Spleen (tissue), 11 donors: ENCODE measurements at regions not wholly inside any gene's neighbourhood (a gene's known extent, or its start where the extent isn't known, plus 50 kb on each side); places are given as distances from the start of the nearest gene placed in this dataset.
"Not testable (repeated sequence)": the region's sequence is repeated elsewhere in the genome, so short reads cannot be mapped to it uniquely, and the experiment has no call there.

Experiments
- DNase-seq: peaks from one replicate; pipeline ENCODE4 v3.0.0-alpha.2; 2020
- H3K27ac ChIP-seq, 8 donors: fragments of 200-600 bp; sonication (generic) in 7 of 8; 1 replicate in 4 of 8; 2 replicates in 4 of 8; pipeline versions ENCODE4 v1.5.0 to v1.8.0; 2016 to 2021; ENCODE audit warnings: inconsistent platforms in 4 of 8, mild to moderate bottlenecking in 4 of 8, moderate library complexity in 1 of 8
- H3K27me3 ChIP-seq, 7 donors: fragments of 200-600 bp; sonication (generic) in 6 of 7; replicated peaks in 1 of 7; 1 replicate in 4 of 7; 2 replicates in 3 of 7; pipeline versions ENCODE4 v1.5.0 to v1.8.0; 2016 to 2021; ENCODE audit warnings: inconsistent platforms in 3 of 7, mild to moderate bottlenecking in 1 of 7
- H3K36me3 ChIP-seq, 6 donors: fragments of 200-600 bp; sonication (generic) in 5 of 6; 1 replicate in 4 of 6; 2 replicates in 2 of 6; pipeline versions ENCODE4 v1.5.0 to v1.8.0; 2016 to 2021; ENCODE audit warnings: inconsistent platforms in 2 of 6
- H3K4me1 ChIP-seq, 6 donors: fragments of 200-600 bp; sonication (generic) in 5 of 6; 1 replicate in 3 of 6; 2 replicates in 3 of 6; pipeline versions ENCODE4 v1.5.0 to v1.8.0; 2016 to 2021; ENCODE audit warnings: inconsistent platforms in 3 of 6
- H3K4me3 ChIP-seq, 8 donors: fragments of 200-600 bp; sonication (generic) in 7 of 8; 1 replicate in 4 of 8; 2 replicates in 4 of 8; pipeline versions ENCODE4 v1.5.0 to v1.8.0; 2016 to 2021; ENCODE audit warnings: inconsistent platforms in 4 of 8, mild to moderate bottlenecking in 4 of 8, moderate library complexity in 2 of 8
- H3K9me3 ChIP-seq, 8 donors: fragments of 200-600 bp; sonication (generic) in 7 of 8; 1 replicate in 4 of 8; 2 replicates in 4 of 8; pipeline versions ENCODE4 v1.5.0 to v1.8.0; 2016 to 2021; ENCODE audit warnings: inconsistent platforms in 4 of 8
- CTCF ChIP-seq, 11 experiments: fragments of 200-600 bp in 7 of 11; fragments of 450-650 bp in 4 of 11; sonication (generic) in 4 of 11; IDR thresholded peaks in 8 of 11; conservative IDR thresholded peaks in 3 of 11; 1 replicate in 7 of 11; 2 replicates in 4 of 11; pipeline versions ENCODE4 v1.4.0 to v1.8.0; 2016 to 2021; ENCODE audit warnings: antibody characterized with exemption in 11 of 11, inconsistent platforms in 4 of 11, mild to moderate bottlenecking in 1 of 11
- POLR2A ChIP-seq, 3 donors: fragments of 450-650 bp; IDR thresholded peaks; one replicate each; pipeline ENCODE4 v1.5.1; 2017; ENCODE audit warnings: antibody characterized with exemption in 3 of 3, mild to moderate bottlenecking in 1 of 3
- POLR2AphosphoS5 ChIP-seq, 3 donors: sonication (generic); formaldehyde crosslinking; IDR thresholded peaks; one replicate each; pipeline ENCODE4 v1.5.1; 2017; ENCODE audit warnings: antibody characterized with exemption in 3 of 3
- WGBS, 5 donors: extraction: QIAGEN DNeasy Blood & Tissue Kit in 3 of 5; methylation state at CpG; one replicate each; pipeline versions ENCODE4 v1.1.5 to v1.1.7; 2013 to 2018; 5-methylcytosine and 5-hydroxymethylcytosine counted together
- intact Hi-C: fragments of 100-400 bp; cut with DNase I; formaldehyde crosslinking; loops from one replicate; pipeline ENCODE4 v1.15.0; 2023; ENCODE audit warnings: low total_unique reads
- donor health status: healthy with polysubstance abuse.
- donor health status: DM: no; HTN: no; CAD: no; lungs with moderate emphysema.
- donor health status: DM: no; HTN: no; CAD: no.
- donor health status: Bipolar disorder and iron deficiency.
- donor health status: healthy.
- donor health status: DM: no; HTN: no; CAD: no.
- donor health status: DM: yes; HTN: yes; CAD: no.

GRCh38 chr5:130501151-130501865 lies 597.0 kb downstream of the CHSY3 start:
- peaks cover 0 to 18% (median 0%) of the 10 kb centered on the region in 8 donors for H3K9me3 ChIP-seq
- 8 to 18% (median 15%) methylated on average over 3 of the region's 3 CpGs for WGBS, 5 donors
- intact Hi-C loops: no loop called here

GRCh38 chr5:130500495-130500894 lies 596.2 kb downstream of the CHSY3 start:
- DNase-seq, H3K4me1 ChIP-seq, H3K4me3 ChIP-seq, intact Hi-C loops, H3K27ac ChIP-seq, H3K36me3 ChIP-seq, H3K27me3 ChIP-seq: not testable (repeated sequence)
- H3K9me3 ChIP-seq: peaks cover 0 to 21% (median 2%) of the 10 kb centered on the region in 8 donors
- WGBS, 5 donors: 84 to 92% (median 89%) methylated on average over 4 of the region's 4 CpGs

More at GRCh38 chr5:130501151-130501865, 597.0 kb downstream of the CHSY3 start:
- no peak overlapping the region for H3K4me3 ChIP-seq
- H3K27ac ChIP-seq: no peak overlapping the region
- H3K36me3 ChIP-seq: no peaks in the 10 kb centered on the region
- DNase-seq: no peak
- H3K27me3 ChIP-seq: no peaks in the 10 kb centered on the region
- H3K4me1 ChIP-seq: no peaks in the 10 kb centered on the region
- TF ChIP-seq CTCF (IDR thresholded peaks at IDR 0.05 in 8 of 11, conservative IDR thresholded peaks at IDR 0.05 in 3 of 11) (no peak), POLR2A (IDR thresholded peaks at IDR 0.05) (no peak), POLR2AphosphoS5 (IDR thresholded peaks at IDR 0.05) (no peak)

GRCh38 chr5:130496215-130496614 lies 592.0 kb downstream of the CHSY3 start:
- WGBS, 5 donors: 70 to 94% (median 92%) methylated on average over 1 of the region's 1 CpG
- DNase-seq: no peak
- no peak overlapping the region for H3K4me3 ChIP-seq
- intact Hi-C loops: no loop called here
- TF ChIP-seq POLR2AphosphoS5 (IDR thresholded peaks at IDR 0.05) (no peak), POLR2A (IDR thresholded peaks at IDR 0.05) (no peak), CTCF (IDR thresholded peaks at IDR 0.05 in 8 of 11, conservative IDR thresholded peaks at IDR 0.05 in 3 of 11) (no peak)
- no peaks in the 10 kb centered on the region for H3K27me3 ChIP-seq
- H3K36me3 ChIP-seq: no peaks in the 10 kb centered on the region
- H3K27ac ChIP-seq: no peak overlapping the region
- no peaks in the 10 kb centered on the region for H3K4me1 ChIP-seq
- H3K9me3 ChIP-seq: peaks cover 0 to 27% (median 7%) of the 10 kb centered on the region in 8 donors

GRCh38 chr5:130488252-130488651 lies 584.0 kb downstream of the CHSY3 start:
- no peak for TF ChIP-seq POLR2AphosphoS5 (IDR thresholded peaks at IDR 0.05)
- TF ChIP-seq CTCF (IDR thresholded peaks at IDR 0.05 in 8 of 11, conservative IDR thresholded peaks at IDR 0.05 in 3 of 11): no peak
- TF ChIP-seq POLR2A (IDR thresholded peaks at IDR 0.05): no peak
- Histone ChIP-seq H3K4me1 (no peaks in the 10 kb centered on the region), H3K4me3 (no peak overlapping the region), H3K27ac (no peak overlapping the region), H3K36me3 (no peaks in the 10 kb centered on the region), H3K9me3 (peaks cover 0 to 11% (median 0%) of the 10 kb centered on the region in 8 donors), H3K27me3 (no peaks in the 10 kb centered on the region)
- no peak for DNase-seq
- 33 to 68% (median 50%) methylated on average over 1 of the region's 1 CpG for WGBS, 5 donors
- intact Hi-C loops: no loop called here
